ENCODE measurements at regions not wholly inside any gene's neighbourhood (a gene's known extent, or its start where the extent isn't known, plus 50 kb on each side); places are given as distances from the start of the nearest gene placed in this dataset.

GRCh38 chrX:26789751-26790150, 573.8 kb downstream of the MAGEB5 start:
- no peak for TF ChIP-seq CTCF (IDR thresholded peaks at IDR 0.05)
- TF ChIP-seq EP300 (IDR thresholded peaks at IDR 0.05): no peak
